B cell (primary cell): ENCODE measurements at regions not wholly inside any gene's neighbourhood (a gene's known extent, or its start where the extent isn't known, plus 50 kb on each side); places are given as distances from the start of the nearest gene placed in this dataset.

Experiments
- ATAC-seq: fragments of 200-7000 bp; cut with Tn5 transposase; one replicate; pipeline ENCODE4 v1.10.0; 2021; ENCODE audit warnings: low read depth, mild to moderate bottlenecking, moderate number of reproducible peaks, moderate library complexity
- CTCF ChIA-PET: fragments of 350-600 bp; sonication (Branson Sonifier 250); formaldehyde crosslinking; loops from one replicate; lab custom pipeline; 2021; ENCODE audit warnings: antibody characterized with exemption, inconsistent platforms; lab: Charles Lee
- POLR2A ChIA-PET: fragments of 350-600 bp; sonication (Branson Sonifier 250); formaldehyde crosslinking; loops from one replicate; lab custom pipeline; 2021; ENCODE audit warnings: antibody characterized with exemption; lab: Charles Lee
- DNase-seq: peaks from one replicate; pipeline ENCODE4 v3.0.0; 2013
- H2AFZ ChIP-seq: 2 replicates; pipeline ENCODE4 v1.6.1; 2012; ENCODE audit warnings: mild to moderate bottlenecking, low read depth, low read length; ENCODE audit not compliant: insufficient read depth, poor library complexity, severe bottlenecking
- H3K27ac ChIP-seq, 2 donors: 1 replicate in 1 of 2; 2 replicates in 1 of 2; pipeline ENCODE4 v1.5.1; 2012 to 2013; ENCODE audit warnings: low read length in 2 of 2, mild to moderate bottlenecking in 2 of 2, moderate library complexity in 1 of 2
- H3K27me3 ChIP-seq, 4 experiments: fragments of 200-600 bp in 1 of 4; sonication (generic) in 1 of 4; replicated peaks in 1 of 4; 1 replicate in 2 of 4; 2 replicates in 2 of 4; pipeline versions ENCODE4 v1.6.1 to v1.7.0; 2013 to 2016; ENCODE audit warnings: low read length in 3 of 4, mild to moderate bottlenecking in 2 of 4, mixed read lengths in 1 of 4, moderate library complexity in 1 of 4; ENCODE audit not compliant: insufficient read depth in 4 of 4, control insufficient read depth in 3 of 4; ENCODE audit errors: control extremely low read depth in 1 of 4
- H3K36me3 ChIP-seq, 2 experiments: replicated peaks in 1 of 2; 1 replicate in 1 of 2; 2 replicates in 1 of 2; pipeline versions ENCODE4 v1.6.1 to v1.7.1; 2013; ENCODE audit warnings: low read length in 1 of 2; ENCODE audit not compliant: insufficient read depth in 2 of 2, control insufficient read depth in 1 of 2; ENCODE audit errors: control extremely low read depth in 1 of 2, extremely low read depth in 1 of 2
- H3K4me1 ChIP-seq, 2 donors: fragments of 200-600 bp in 1 of 2; sonication (generic) in 1 of 2; 1 replicate in 1 of 2; 2 replicates in 1 of 2; pipeline versions ENCODE4 v1.5.1 to v1.6.1; 2013 to 2017; ENCODE audit warnings: low read length in 2 of 2; ENCODE audit not compliant: control insufficient read depth in 2 of 2, insufficient read depth in 2 of 2
- H3K4me2 ChIP-seq: replicated peaks from 2 replicates; pipeline ENCODE3; 2012; ENCODE audit warnings: mild to moderate bottlenecking, low read depth, low read length; ENCODE audit not compliant: poor library complexity, severe bottlenecking
- H3K4me3 ChIP-seq, 5 experiments: fragments of 200-600 bp in 1 of 5; sonication (generic) in 1 of 5; 1 replicate in 3 of 5; 2 replicates in 2 of 5; pipeline versions ENCODE4 v1.5.1 to v1.7.0; 2011 to 2016; ENCODE audit warnings: low read length in 4 of 5, mild to moderate bottlenecking in 4 of 5, low read depth in 2 of 5, control low read depth in 1 of 5, moderate library complexity in 1 of 5; ENCODE audit not compliant: insufficient read depth in 1 of 5; ENCODE audit errors: control extremely low read depth in 1 of 5, extremely low read depth in 1 of 5
- H3K79me2 ChIP-seq: fragments of 200-600 bp; sonication (generic); one replicate; pipeline ENCODE4 v1.6.0; 2016; ENCODE audit warnings: low read length; ENCODE audit not compliant: control insufficient read depth, insufficient read depth
- H3K9ac ChIP-seq: fragments of 200-600 bp; sonication (generic); 2 replicates; pipeline ENCODE4 v1.6.1; 2017; ENCODE audit warnings: mild to moderate bottlenecking, low read length, moderate library complexity
- H3K9me3 ChIP-seq, 3 donors: one replicate each; pipeline versions ENCODE4 v1.6.1 to v1.7.1; 2013; ENCODE audit warnings: low read length in 2 of 3; ENCODE audit not compliant: control insufficient read depth in 2 of 3, insufficient read depth in 1 of 3; ENCODE audit errors: control extremely low read depth in 1 of 3
- H4K20me1 ChIP-seq: 2 replicates; pipeline ENCODE4 v1.6.0; 2012; ENCODE audit warnings: mild to moderate bottlenecking, low read length; ENCODE audit not compliant: insufficient read depth, control insufficient read depth, poor library complexity, severe bottlenecking
- H3K27ac Mint-ChIP-seq: one replicate; pipeline ENCODE4 v1.8.0; 2021; ENCODE audit warnings: mixed read lengths
- H3K27me3 Mint-ChIP-seq: one replicate; pipeline ENCODE4 v1.8.0; 2021; ENCODE audit warnings: mixed read lengths
- H3K4me1 Mint-ChIP-seq: one replicate; pipeline ENCODE4 v1.8.0; 2021; ENCODE audit warnings: mixed read lengths
- H3K4me3 Mint-ChIP-seq: one replicate; pipeline ENCODE4 v1.8.0; 2021; ENCODE audit warnings: mixed read lengths
- H3K9me3 Mint-ChIP-seq: one replicate; pipeline ENCODE4 v1.8.0; 2022; ENCODE audit warnings: mixed read lengths; ENCODE audit not compliant: insufficient read depth
- CTCF ChIP-seq: fragments of 200-600 bp; IDR thresholded peaks from one replicate; pipeline ENCODE4 v1.8.0; 2022; ENCODE audit warnings: antibody characterized with exemption, mild to moderate bottlenecking
- EZH2 ChIP-seq: IDR thresholded peaks from 2 replicates; pipeline ENCODE4 v1.6.1; 2012; ENCODE audit warnings: borderline replicate concordance, low read depth, mild to moderate bottlenecking, moderate library complexity, low read length; ENCODE audit not compliant: insufficient read depth, poor library complexity, severe bottlenecking
- WGBS: methylation state at CpG from one replicate; pipeline ENCODE4 v1.1.5; 2013; ENCODE audit warnings: missing lambda C conversion rate; ENCODE audit not compliant: insufficient coverage; 5-methylcytosine and 5-hydroxymethylcytosine counted together
- intact Hi-C: fragments of 100-400 bp; cut with micrococcal nuclease; formaldehyde crosslinking; loops from one replicate; pipeline ENCODE4 v1.10.0; 2022

GRCh38 chr4:132396636-132397035, 752.5 kb upstream of the PCDH10 start:
- no peak for TF ChIP-seq CTCF
- no peak for TF ChIP-seq EZH2
- no CpG with 5 or more reads among the region's 1 CpG for WGBS
- POLR2A ChIA-PET, result no interaction called here

GRCh38 chr4:132417220-132417619, 731.9 kb upstream of the PCDH10 start:
- H3K9me3 ChIP-seq, result peaks cover 0 to 10% (median 4%) of the 10 kb centered on the region in 3 donors
- no peaks in the 10 kb centered on the region for H3K27me3 Mint-ChIP-seq
- H3K27ac Mint-ChIP-seq, result no peak overlapping the region
- no peak overlapping the region for H2AFZ ChIP-seq
- no peak overlapping the region for H3K4me2 ChIP-seq
- no peak overlapping the region for H3K4me3 ChIP-seq
- no peak overlapping the region for H3K9ac ChIP-seq
- no peaks in the 10 kb centered on the region for H3K27me3 ChIP-seq
- TF ChIP-seq EZH2 (no peak), CTCF (no peak)
- no peaks in the 10 kb centered on the region for H3K4me1 ChIP-seq
- H3K9me3 Mint-ChIP-seq, result peaks cover 13% of the 10 kb centered on the region
- ATAC-seq, result no peak
- no peaks in the 10 kb centered on the region for H3K36me3 ChIP-seq
- 100% methylated on average over 1 of the region's 3 CpGs for WGBS
- no peaks in the 10 kb centered on the region for H3K79me2 ChIP-seq
- no peak for DNase-seq
- H3K4me3 Mint-ChIP-seq, result no peak overlapping the region
- intact Hi-C loops, result no loop called here
- no peaks in the 10 kb centered on the region for H4K20me1 ChIP-seq
- no peak overlapping the region for H3K27ac ChIP-seq
- no peaks in the 10 kb centered on the region for H3K4me1 Mint-ChIP-seq
- CTCF ChIA-PET, result no interaction called here
- POLR2A ChIA-PET, result no interaction called here

More at GRCh38 chr4:132396636-132397035, 752.5 kb upstream of the PCDH10 start:
- Histone ChIP-seq H3K9me3 (peaks cover 0 to 3% (median 2%) of the 10 kb centered on the region in 3 donors), H3K79me2 (no peaks in the 10 kb centered on the region), H3K4me1 (no peaks in the 10 kb centered on the region), H3K27me3 (no peaks in the 10 kb centered on the region), H3K27ac (no peak overlapping the region), H3K9ac (no peak overlapping the region), H3K4me2 (no peak overlapping the region), H2AFZ (no peak overlapping the region), H3K36me3 (no peaks in the 10 kb centered on the region), H3K4me3 (no peak overlapping the region), H4K20me1 (no peaks in the 10 kb centered on the region)
- Mint-ChIP-seq H3K4me3 (no peak overlapping the region), H3K27ac (no peak overlapping the region), H3K27me3 (no peaks in the 10 kb centered on the region), H3K9me3 (peaks cover 7% of the 10 kb centered on the region), H3K4me1 (no peaks in the 10 kb centered on the region)
- ATAC-seq (no peak), DNase-seq (no peak)
- intact Hi-C loops, result no loop called here
- CTCF ChIA-PET, result no interaction called here
